SIG-M5 treated with dmso at 0.1 percent for 504 hours (cell line): ENCODE measurements at regions not wholly inside any gene's neighbourhood (a gene's known extent, or its start where the extent isn't known, plus 50 kb on each side); places are given as distances from the start of the nearest gene placed in this dataset.

Experiments used
- DNase-seq: peaks from one replicate; lab custom pipeline; 2025; ENCODE audit not compliant: unreplicated experiment; lab: John Stamatoyannopoulos, UW

DNA sequence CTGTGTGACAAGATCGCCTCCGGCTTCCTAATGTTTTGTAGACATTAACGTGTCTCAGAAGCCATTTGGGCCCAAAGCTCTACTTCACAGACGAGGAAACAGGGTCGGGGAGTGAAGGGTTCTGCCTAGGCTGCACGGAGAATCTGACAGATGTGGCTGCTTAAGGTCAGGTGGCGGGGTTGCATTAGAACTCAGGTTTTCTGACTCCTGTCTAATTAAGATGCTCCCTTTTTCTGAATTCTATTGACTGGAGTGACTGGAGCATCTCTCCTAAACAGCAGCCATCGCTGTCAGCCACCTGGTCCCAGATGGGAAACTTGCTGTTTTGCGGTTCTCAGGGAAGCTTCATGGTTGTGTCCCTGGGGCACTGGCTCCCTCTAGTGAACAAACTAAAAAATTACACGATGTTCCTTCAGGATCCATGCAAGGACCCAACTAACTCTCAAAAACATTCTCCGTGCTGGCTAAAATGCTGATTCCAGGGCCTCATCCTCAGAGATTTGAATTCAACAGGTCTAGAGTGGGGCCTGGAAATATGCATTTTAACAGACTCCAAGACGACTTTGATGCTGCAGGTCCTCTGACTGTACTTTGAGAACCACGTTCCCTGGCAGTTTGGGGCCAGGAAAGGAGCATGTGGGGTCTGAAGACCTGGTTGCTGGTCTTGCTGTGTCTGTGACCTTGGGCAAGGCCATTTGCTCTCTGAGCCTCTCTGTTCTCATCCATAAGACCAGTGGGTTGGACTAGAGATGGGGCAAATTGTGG is 117.4 kb downstream of the IRF8 start:
- DNase-seq: peak; percentile 52

DNA sequence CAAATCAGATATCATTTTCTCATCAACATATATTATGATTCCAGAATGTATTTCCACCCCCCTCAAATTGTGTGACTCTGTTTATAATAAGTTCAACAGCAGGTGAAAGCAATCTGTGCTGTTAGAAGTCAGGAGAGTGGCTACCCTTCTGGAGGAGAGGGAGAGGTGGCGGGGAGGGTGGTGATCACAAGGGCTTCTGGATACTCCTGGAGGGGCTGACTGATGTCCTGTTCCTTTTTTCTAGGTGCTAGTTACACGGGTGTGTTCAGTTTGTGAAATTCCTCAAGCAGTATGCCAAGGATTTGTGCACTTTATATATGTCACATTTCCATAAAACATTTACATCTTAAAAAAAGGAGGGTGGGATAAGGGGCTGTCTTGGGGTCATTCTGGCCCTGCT is 119.1 kb downstream of the IRF8 start:
- no peak for DNase-seq

DNA sequence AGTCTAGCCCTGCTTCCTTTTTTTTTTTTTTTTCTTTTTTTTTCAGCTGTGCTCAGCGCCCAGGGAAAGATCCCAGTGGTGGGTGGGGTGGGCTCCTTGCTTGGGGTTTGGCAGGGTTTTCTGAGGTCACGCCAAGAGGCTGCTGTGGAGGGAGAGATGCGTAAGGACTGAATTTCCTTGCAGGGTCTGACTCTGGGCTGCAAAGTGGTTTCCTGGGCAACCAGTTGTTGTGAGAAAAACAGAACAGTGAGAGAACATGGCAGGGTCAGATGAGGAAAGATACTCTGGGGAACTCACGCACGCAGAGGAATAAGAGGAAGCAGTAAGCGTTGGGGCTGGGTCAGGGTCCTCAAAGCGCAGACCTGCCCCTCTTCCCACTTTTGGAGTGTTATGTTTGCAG is 119.5 kb downstream of the IRF8 start:
- DNase-seq: peak; percentile 76

DNA sequence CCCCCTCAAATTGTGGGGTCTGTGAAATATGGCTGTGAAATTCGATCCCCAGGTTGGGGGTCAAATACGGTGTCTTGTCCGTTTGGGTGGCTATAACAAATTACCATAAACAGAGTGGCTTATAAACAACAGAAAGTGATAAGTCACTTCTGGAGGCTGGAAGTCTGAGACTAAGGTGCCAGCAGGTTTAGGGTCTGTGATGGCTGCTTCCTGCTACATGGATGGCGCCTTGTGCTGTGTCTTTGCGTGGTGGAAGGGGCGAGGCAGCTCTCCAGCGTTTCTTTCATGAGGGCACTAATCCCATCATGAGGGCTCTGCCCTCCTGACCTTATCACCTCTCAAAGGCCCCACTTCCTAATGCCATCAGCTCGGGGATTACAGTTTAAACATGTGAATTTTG is 120.0 kb downstream of the IRF8 start:
- DNase-seq: no peak

DNA sequence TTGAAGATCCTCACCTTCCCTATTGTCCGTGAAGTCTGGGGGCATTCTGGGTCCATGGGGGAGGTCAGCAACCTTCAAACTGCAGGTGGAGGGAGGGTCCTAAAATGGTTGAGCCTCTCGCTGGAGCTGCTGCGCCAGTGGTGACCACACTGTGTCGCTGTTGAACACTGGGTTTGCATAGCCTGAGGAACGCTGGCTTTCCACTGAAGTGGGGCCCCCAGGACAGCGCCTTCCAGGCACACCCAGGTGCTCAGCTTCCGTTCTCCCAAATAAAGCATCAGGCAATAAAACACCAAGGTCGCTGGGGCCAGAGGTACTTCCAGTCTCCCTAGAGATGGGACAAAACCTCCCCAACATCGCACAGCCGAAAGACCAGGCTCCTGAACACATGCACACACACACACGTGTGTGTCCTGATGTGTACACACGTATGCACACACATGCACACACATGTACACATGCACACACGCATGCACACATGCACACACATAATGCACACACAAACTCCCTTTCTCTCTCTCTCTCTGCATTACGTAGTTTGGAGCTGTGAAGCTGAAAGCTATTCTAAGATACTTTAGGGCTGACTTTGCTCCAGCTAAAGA is 120.6 kb downstream of the IRF8 start:
- DNase-seq: no peak

DNA sequence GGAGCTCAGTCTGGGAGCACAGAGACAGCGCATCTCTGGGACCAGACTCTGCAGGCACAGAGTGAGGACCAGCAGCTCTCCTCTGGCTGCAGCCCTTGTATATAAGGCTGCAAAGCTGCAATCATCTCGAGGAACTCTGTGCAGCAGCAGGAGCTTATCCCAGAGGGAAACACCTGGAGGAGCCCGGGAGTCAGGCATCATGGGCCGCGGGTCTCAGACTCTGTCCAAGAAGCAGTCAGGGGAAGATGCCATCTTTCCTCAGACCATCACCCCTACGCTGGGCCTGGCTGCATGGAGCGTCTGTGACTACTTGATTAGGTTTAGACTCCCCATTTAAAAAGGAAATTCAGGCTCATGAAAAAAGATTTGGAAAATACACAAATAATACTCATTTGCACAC is 122.0 kb downstream of the IRF8 start:
- DNase-seq: no peak

DNA sequence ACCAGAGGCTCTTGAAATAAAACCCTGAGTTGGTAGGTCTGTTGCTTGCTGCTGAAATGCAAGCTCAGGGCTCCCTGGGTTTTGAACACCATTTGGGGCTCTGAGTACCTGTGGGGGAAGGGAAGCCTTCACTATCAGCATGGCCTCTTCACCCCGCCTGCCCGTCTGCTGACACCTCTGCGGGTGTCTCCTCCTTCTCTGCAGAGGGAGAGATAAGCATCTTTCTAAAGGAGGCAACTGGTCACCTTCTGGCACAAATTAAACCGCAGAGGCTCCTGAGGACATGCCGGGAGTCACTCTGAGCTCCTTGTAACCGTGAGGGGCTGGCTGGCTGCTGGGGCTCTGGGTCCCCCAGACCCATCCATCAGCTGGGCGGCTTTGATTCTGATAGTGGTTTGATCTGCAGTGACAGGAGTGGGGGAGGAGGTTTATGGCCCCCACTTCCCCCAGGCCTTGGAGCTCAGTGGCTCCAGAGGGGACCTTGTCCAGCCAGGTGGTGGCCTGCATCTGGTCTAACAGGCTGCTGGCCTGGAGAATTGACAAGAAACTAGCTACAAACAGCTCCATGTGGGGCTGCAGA is 123.5 kb downstream of the IRF8 start:
- no peak for DNase-seq

DNA sequence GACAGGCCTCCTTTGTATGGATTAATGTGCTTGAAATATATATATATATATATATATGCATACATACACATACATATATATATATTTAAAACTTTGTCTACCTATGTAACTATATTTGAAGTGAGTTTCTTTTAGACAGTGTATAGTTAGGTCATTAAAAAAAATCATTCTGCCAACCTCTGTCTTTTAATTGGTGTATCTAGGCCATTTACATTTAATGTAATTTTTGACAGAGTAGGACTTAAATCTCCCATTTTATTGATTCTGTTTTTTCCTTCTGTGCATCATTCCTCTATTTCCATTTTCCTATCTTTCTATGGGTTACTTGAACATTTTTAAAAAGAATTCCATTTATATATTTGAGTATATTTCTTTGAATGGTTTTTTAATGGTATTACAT is 125.2 kb downstream of the IRF8 start:
- DNase-seq: no peak

DNA sequence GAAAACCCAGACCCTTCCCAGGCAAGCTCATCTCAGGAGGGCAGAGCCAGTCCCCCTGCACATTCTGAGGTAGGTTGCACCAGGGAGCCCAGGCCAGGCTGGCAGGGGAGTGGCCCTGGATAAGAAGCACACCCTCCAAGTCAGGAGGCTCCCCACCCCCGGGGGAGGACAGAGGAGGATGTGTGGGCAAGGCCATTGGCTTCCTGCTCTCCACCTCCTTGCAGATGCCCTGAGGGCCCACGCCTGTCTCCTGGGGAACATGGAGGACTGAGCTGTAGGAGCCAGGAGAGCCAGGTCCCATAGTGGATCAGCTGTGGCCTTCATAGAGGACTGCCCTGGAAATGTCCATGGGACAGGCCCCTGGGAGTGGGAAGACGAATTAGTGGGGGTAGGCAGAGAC is 126.7 kb downstream of the IRF8 start:
- no peak for DNase-seq

DNA sequence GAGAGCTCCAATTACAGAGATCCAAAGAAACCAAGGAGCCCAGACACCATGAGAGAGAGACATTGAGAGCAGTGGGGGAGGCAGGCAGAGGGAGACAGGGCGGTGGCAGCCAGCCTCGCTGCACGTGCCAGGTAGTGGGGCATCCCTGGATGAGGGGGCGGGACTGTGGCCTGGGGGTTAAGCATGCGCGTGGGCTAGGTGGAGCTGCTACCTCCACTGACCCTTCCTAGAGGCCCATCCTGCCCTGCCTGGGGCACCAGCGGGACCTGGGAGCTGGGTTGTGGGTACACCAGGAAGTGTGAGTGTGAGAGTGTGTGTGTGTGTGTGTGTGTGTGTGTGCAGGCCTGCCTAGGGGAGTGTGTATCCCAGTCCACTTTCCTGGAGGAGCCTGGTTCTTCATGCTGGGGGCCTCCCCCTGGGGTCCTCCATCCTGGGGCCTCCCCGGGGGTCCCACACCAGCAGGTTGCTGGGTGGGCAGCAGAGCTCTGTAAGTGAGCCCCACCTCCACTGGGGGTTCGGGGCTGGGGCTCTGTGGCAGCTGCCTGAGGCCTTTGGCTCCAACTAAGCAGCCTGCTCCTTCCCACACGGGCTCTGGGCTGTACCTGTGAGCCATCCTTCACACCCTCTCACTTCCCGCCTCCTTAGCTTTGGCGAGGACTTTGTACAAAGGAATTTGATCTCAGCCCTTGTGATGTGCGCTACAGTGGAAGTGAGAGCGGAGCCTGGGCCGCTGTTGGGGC is 127.4 kb downstream of the IRF8 start:
- no peak for DNase-seq

DNA sequence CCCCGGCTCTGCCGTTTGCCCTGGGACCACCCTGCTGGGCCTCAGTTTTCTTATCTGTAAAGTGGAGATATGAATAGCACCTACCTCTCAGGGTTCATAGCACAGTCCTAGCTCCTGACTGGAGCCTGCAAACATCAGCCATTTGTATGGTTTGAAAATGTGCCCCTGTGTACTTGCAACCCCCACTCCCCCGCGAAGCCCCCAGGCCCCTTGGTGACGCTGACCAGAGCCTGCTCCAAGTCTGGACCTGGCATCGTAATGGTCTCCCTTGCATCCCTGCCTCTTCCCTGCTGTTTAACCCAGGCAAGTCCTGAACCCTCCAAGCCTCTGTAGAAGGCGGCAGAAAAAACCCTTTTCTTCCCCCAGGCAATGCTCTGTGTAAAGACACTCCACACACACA is 128.0 kb downstream of the IRF8 start:
- no peak for DNase-seq

DNA sequence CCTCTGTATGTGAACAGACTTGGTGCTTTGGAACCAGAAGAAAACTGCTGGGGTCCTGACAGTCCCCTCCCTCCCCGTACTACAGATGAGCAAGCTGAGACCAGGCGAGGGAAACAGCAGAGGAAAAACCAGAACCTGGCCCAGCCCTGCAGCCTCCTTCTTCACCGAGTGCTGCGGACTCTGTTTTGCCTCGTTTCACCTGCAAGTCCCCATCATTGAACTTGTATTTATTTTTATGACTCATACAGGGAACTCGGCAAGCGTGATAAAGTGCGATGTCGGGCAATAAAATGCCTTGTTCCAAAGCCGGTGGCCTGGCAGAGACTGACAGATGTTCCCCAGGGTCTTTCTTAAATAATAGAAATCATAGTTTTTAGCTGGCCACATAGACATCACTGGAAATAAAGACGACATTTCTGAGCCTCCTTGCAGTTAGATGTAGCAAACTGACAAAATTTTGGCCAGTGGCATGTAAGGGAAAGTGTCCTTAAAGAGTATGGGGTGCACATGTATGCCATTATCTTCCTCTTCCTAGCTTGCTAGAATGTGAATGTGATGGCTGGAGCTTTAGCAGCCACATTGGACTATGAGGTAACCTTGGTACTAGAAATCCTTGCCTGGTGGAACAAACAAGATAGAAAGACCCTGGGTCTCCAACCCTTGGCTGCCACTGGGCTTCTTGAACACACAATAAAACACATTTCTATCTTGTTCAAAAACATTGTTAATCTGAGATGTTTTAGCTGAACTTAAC is 128.6 kb downstream of the IRF8 start:
- no peak for DNase-seq

DNA sequence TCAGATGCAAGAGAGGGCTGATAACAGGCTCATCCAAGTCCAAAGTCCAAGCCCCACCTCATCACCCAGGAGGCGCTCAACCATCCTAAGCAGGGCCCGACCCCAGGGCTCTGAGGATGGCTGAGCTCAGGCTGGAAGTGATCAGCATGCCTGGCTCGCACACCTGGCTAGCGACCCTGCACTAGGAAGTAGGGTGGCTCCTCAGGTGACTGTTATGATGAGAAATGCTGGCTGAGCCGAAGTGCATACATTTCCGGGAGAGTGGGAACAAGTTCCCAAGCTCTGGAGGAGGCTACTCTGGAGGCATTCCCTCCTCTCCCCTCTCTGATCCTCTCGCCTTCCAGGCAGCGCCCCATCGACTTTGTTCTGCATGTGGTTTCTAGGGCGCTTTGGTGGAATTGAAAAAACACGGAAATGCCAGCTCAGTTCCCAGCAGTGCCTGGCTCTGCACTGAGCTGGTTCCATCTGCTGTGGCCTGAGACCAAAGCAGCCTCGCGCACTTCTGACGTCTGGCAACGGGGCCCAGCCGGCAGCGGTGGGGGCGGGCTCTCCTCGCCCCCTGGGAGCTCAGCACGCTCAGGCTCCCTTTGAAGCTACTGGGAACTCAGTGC is 130.3 kb downstream of the IRF8 start:
- DNase-seq: no peak

DNA sequence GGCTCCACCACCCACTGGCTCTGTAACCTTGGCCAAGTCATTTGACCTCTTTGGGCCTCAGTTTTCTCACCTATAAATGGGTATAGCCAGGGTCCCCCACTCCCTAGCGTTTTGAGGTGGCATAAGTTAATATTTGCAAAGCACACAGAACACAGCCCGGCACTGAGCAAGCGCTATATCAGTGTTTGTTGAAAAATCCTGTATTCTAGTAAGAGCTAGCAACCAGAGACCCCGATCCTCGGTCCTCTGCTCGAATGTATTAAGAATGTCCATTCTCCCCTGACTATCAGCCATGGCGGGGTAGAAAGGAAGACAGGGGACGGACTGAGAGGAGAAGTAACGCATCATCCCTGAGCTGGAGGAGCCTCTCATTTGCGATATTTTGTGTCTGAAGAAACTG is 131.2 kb downstream of the IRF8 start:
- DNase-seq: no peak

DNA sequence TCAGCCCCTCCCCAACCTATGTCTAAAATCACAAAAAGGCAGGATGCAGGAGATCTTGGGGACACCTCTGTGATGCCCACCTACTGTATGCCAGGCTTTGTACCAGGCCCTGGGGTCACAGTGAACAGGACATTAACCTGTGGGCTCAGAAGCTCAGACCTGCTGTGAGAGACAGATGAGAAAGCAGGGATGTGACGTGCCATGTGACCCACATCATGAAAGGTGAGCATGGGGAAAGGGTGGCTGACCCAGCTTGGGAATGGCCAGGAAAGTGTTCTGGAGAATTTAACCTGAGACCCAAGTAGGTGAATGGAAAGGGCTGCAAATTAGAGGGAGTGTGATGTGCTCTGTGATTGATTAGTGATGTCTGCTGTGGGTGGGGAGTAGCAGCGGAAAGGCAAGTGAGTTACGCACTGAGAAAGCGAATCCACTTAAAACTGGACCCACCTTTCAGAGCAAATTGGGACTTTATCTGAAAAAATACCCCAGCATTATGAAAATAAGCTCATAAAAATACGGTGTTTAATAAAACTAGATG is 132.2 kb downstream of the IRF8 start:
- DNase-seq: no peak

DNA sequence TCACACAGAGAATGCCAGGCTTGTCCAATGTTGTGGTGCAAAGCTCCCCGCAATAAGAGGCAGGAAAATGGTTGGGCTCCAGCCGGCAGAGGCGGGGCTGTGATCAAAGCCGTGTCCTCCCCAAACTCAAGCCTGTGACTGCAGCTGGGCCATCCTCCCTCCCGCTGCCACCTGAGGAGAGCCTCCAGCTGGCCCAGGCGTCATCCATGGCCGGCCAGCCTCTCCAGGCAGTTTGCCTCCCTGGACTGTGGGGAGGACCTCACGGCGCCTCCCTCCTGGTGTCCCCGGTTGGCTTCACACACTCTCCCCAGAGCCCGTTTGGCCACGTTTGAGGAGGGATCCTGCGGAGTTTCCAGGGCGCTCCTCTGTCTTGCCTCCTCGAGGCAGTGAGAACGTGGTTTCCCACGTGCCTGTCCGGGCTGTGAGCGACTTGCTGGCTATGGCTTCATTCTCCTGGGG is 134.1 kb downstream of the IRF8 start:
- no peak for DNase-seq

DNA sequence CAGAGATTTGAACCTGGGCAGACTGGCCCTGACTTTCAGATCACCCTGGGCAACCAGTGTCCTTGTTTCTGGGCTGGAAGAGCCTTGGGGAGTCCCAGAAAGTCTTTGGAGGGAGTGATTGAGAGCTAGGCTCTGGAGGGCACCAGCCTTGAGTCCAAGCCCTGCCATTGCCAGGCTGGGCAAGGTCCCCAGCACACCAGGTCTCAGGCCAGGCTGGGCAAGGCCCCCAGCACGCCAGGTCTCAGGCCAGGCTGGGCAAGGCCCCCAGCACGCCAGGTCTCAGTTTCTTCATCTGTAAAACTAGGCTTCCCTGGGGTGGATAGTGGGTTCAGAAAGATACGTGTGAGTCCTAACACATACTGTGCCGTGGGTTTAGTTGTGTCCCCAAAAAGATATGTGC is 135.0 kb downstream of the IRF8 start:
- DNase-seq: no peak

DNA sequence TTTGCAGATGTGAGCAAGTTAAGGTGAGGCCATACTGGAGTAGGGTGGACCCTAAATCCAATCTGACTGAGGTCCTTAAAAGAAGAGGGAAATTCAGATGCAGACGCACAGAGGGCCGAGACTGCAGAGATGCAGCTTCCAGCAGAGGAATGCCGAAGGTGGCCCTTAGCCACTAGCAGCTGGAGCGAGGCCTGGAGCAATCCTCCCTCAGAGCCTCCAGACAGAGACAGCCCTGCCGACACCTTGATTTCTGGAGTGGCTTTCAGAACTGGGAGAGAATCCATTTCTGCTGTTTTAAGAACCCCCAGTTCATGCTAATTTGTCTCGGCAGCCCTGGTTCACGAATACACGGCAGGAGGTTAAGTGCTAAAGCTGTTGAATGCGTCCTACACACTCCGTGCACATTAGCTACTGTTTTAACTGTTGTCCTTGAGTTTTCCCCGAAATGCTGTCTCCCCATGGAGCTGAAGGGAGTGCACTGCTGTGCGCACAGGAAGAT is 135.5 kb downstream of the IRF8 start:
- DNase-seq: no peak

DNA sequence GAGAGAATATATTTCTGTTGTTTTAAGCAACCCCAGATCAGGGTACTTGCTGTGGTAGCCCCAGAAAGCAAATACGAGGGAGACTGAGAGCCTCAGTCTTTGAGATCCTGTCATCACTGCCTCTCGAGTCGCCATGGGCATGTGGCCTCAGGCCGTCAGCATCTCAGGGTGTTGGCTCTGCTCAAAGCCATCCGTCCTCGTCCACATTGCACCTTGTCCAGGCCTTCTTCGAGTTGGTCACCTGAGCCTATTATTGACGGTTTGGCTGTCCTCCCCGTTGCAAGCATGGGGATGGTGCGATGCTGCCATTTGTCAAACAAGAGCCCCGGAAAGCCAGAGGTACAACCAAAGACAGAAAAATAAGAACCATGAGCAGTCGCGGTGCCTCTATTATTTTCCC is 136.9 kb downstream of the IRF8 start:
- no peak for DNase-seq
